ENCODE measurements at regions not wholly inside any gene's neighbourhood (a gene's known extent, or its start where the extent isn't known, plus 50 kb on each side); places are given as distances from the start of the nearest gene placed in this dataset.

DNA sequence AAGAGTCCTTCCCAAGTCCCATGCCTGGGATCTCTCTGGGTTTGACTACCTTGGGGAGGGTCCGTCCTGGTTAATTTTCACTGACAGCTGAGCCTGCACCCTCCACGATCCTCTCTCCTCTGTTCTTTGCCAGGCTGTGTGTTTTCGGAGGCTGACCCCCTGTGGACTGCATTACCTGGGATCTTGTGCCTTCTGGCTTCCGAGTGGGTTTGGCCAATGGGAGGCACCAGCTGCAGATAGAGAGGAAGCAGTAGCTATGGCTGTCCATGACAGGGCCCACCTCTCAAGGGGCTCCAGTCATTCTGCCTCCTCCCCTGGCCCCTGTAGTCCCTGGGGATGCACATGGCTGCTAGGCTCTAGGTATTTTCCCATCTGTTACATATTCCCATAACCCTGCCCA is 285.0 kb downstream of the DMRT2 start:
- no peak for TF ChIP-seq YY1 (IDR thresholded peaks at IDR 0.05; ENCODE audit: insufficient read depth, insufficient read length)
- no peak for TF ChIP-seq ZNF274 (IDR thresholded peaks at IDR 0.05; ENCODE audit: low read depth, low read length)
- no peak for TF ChIP-seq SUZ12 (IDR thresholded peaks at IDR 0.05; ENCODE audit: extremely low read depth, insufficient read depth, insufficient read length)

Data from NT2/D1 (cell line).